ENCODE measurements at regions not wholly inside any gene's neighbourhood (a gene's known extent, or its start where the extent isn't known, plus 50 kb on each side); places are given as distances from the start of the nearest gene placed in this dataset.

GRCh38 chr9:28808042-28808441 is 1234.8 kb upstream of the C9orf72 start:
- no peak for DNase-seq
- POLR2A ChIA-PET (ENCODE audit: unreplicated experiment), result no interaction called here
- no peaks in the 10 kb centered on the region for H3K36me3 ChIP-seq (ENCODE audit: control insufficient read depth, insufficient read depth, low read length)

More at GRCh38 chr9:28808042-28808441, 1234.8 kb upstream of the C9orf72 start:
- Histone ChIP-seq H4K5ac (ENCODE audit: low read depth, low read length) (no peak overlapping the region), H3K18ac (ENCODE audit: low read depth, low read length) (no peak overlapping the region), H2BK20ac (ENCODE audit: low read depth, low read length) (no peak overlapping the region), H3K9ac (ENCODE audit: low read depth, low read length) (no peak overlapping the region), H2BK5ac (ENCODE audit: low read depth, low read length, poor library complexity, severe bottlenecking) (no peak overlapping the region), H3K27ac (ENCODE audit: insufficient read depth, low read length) (no peak overlapping the region), H2AFZ (replicated peaks; ENCODE audit: low read length, poor library complexity) (no peak overlapping the region), H3K23ac (ENCODE audit: low read depth, low read length) (no peak overlapping the region), H3K4me2 (ENCODE audit: low read depth, low read length) (no peak overlapping the region), H4K91ac (ENCODE audit: insufficient read depth, low read depth, low read length) (no peak overlapping the region), H3K56ac (ENCODE audit: extremely low read depth, insufficient read depth, low read length) (no peak overlapping the region), H3K4me3 (ENCODE audit: insufficient read depth, low read depth, low read length) (no peak overlapping the region), H3K9me1 (ENCODE audit: insufficient read depth, low read length) (no peaks in the 10 kb centered on the region), H2BK15ac (ENCODE audit: low read depth, low read length) (no peak overlapping the region), H4K20me1 (ENCODE audit: insufficient read depth, low read length) (no peaks in the 10 kb centered on the region), H3K9me3 (ENCODE audit: control insufficient read depth, insufficient read depth, low read length) (no peaks in the 10 kb centered on the region), H3K79me1 (ENCODE audit: low read depth in 1 of 2, low read length in 2 of 2) (no peaks in the 10 kb centered on the region), H2AK9ac (replicated peaks; ENCODE audit: low read depth, low read length, poor library complexity) (no peak overlapping the region), H2BK120ac (ENCODE audit: low read depth, low read length) (no peak overlapping the region), H3K4ac (ENCODE audit: low read depth, low read length) (no peak overlapping the region), H3K4me1 (ENCODE audit: control insufficient read depth, insufficient read depth, low read length) (no peaks in the 10 kb centered on the region), H4K8ac (ENCODE audit: low read depth in 2 of 2, low read length in 2 of 2) (no peak overlapping the region), H3K27me3 (ENCODE audit: control insufficient read depth, insufficient read depth, low read length) (no peaks in the 10 kb centered on the region), H3K14ac (replicated peaks; ENCODE audit: low read depth, low read length) (no peak overlapping the region), H2AK5ac (ENCODE audit: low read depth, low read length) (no peak overlapping the region)
- dilution Hi-C loops (cut with HindIII; ENCODE audit: low sequenced_read_pairs, unreplicated experiment), result no loop called here
- CTCF ChIA-PET, result no interaction called here
- no TSS peak for BruUV-seq (replicated peaks)
- no peak for ATAC-seq (ENCODE audit: low read depth)
- TF ChIP-seq, protein P1, sequence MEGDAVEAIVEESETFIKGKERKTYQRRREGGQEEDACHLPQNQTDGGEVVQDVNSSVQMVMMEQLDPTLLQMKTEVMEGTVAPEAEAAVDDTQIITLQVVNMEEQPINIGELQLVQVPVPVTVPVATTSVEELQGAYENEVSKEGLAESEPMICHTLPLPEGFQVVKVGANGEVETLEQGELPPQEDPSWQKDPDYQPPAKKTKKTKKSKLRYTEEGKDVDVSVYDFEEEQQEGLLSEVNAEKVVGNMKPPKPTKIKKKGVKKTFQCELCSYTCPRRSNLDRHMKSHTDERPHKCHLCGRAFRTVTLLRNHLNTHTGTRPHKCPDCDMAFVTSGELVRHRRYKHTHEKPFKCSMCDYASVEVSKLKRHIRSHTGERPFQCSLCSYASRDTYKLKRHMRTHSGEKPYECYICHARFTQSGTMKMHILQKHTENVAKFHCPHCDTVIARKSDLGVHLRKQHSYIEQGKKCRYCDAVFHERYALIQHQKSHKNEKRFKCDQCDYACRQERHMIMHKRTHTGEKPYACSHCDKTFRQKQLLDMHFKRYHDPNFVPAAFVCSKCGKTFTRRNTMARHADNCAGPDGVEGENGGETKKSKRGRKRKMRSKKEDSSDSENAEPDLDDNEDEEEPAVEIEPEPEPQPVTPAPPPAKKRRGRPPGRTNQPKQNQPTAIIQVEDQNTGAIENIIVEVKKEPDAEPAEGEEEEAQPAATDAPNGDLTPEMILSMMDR (conservative IDR thresholded peaks at IDR 0.05; ENCODE audit: low read depth, low read length), result no peak
- TF ChIP-seq CEBPB (IDR thresholded peaks at IDR 0.05; ENCODE audit: low read depth, low read length), result no peak
- TF ChIP-seq RFX5 (IDR thresholded peaks at IDR 0.05; ENCODE audit: low read depth, low read length), result no peak
- TF ChIP-seq MAZ (IDR thresholded peaks at IDR 0.05; ENCODE audit: borderline replicate concordance, low read depth, low read length), result no peak
- in situ Hi-C loops (cut with MboI; ENCODE audit: low sequenced_read_pairs), result no loop called here
- intact Hi-C loops (cut with micrococcal nuclease), result no loop called here
